ENCODE measurements at regions not wholly inside any gene's neighbourhood (a gene's known extent, or its start where the extent isn't known, plus 50 kb on each side); places are given as distances from the start of the nearest gene placed in this dataset.

DNA sequence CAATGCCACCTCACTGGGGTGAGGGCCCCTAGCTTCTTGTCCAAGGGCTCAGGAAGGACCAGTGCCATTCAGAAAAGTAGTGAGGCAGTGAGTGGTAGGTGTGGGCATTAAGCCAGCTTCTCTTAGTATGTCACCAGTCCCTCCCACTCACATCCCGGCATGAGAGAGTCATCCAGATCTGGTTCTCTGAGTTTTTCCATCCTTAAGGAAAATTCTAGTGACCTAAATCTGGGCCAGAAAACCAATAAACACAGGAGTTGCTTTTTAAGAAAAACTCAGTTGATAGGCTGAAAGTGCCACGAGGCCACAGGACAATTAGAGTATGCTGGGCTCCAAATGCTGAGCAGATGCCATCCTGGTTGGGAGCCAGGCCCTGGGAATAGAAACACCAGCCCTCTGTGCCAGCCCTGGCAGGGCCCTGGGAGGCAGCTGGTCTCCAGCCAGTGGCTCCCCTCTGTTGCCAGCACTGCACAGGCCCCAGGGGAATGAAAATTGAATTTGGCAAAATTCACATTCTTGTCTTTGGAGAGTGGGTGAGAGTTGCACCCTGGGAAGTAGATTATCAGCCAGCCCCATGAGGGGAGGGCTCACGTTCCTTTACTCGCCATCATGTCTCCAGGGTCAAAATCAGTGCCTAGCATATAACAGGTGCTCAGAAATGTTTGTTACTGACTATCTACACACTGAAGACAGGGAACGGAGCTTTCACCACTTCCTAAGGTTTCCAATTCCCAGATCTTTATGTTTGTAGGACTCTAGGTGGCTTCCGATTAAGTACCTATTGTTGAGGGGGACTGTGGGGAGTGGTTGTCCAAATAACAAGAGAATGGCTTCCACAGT is 52.8 kb downstream of the FAM43A start:
- CTCF ChIA-PET = no interaction called here
- Mint-ChIP-seq H3K36me3 (ENCODE audit: low read depth) (no peaks in the 10 kb centered on the region), H3K4me3 (no peak overlapping the region), H3K4me1 (ENCODE audit: low read depth) (no peaks in the 10 kb centered on the region), H3K27ac (no peak overlapping the region), H3K9me3 (peaks cover 6% of the 10 kb centered on the region), H3K27me3 (ENCODE audit: low read depth) (peaks cover 5% of the 10 kb centered on the region)
- DNase-seq = no peak
- intact Hi-C loops (cut with micrococcal nuclease) = no loop called here

- peaks cover 5% of the 10 kb centered on the region for H3K27me3 Mint-ChIP-seq (ENCODE audit: low read depth)
- no peaks in the 10 kb centered on the region for H3K36me3 Mint-ChIP-seq (ENCODE audit: low read depth)
- no peaks in the 10 kb centered on the region for H3K4me1 Mint-ChIP-seq (ENCODE audit: low read depth)
- H3K9me3 Mint-ChIP-seq = peaks cover 6% of the 10 kb centered on the region
- H3K4me3 Mint-ChIP-seq = no peak overlapping the region
- no peak overlapping the region for H3K27ac Mint-ChIP-seq
- CTCF ChIA-PET = no interaction called here
- DNase-seq = no peak
- intact Hi-C loops (cut with micrococcal nuclease) = no loop called here
Measured at GRCh38 chr3:194739498-194740284, 54.0 kb downstream of the FAM43A start.

GRCh38 chr3:194740859-194741491 is 55.3 kb downstream of the FAM43A start:
- intact Hi-C loops (cut with micrococcal nuclease) = no loop called here
- no peak overlapping the region for H3K27ac Mint-ChIP-seq
- H3K9me3 Mint-ChIP-seq = no peaks in the 10 kb centered on the region
- no peaks in the 10 kb centered on the region for H3K36me3 Mint-ChIP-seq (ENCODE audit: low read depth)
- DNase-seq = no peak
- H3K4me1 Mint-ChIP-seq (ENCODE audit: low read depth) = no peaks in the 10 kb centered on the region
- CTCF ChIA-PET = no interaction called here
- peaks cover 5% of the 10 kb centered on the region for H3K27me3 Mint-ChIP-seq (ENCODE audit: low read depth)
- no peak overlapping the region for H3K4me3 Mint-ChIP-seq

GRCh38 chr3:194741916-194742315 is 56.2 kb downstream of the FAM43A start:
- H3K4me1 Mint-ChIP-seq (ENCODE audit: low read depth) = no peaks in the 10 kb centered on the region
- intact Hi-C loops (cut with micrococcal nuclease) = no loop called here
- no peak overlapping the region for H3K4me3 Mint-ChIP-seq
- H3K27ac Mint-ChIP-seq = no peak overlapping the region
- peaks cover 5% of the 10 kb centered on the region for H3K27me3 Mint-ChIP-seq (ENCODE audit: low read depth)
- CTCF ChIA-PET = no interaction called here
- DNase-seq = no peak
- H3K9me3 Mint-ChIP-seq = no peaks in the 10 kb centered on the region
- H3K36me3 Mint-ChIP-seq (ENCODE audit: low read depth) = no peaks in the 10 kb centered on the region

GRCh38 chr3:194744826-194745225 is 59.1 kb downstream of the FAM43A start:
- Mint-ChIP-seq H3K4me1 (ENCODE audit: low read depth) (no peaks in the 10 kb centered on the region), H3K27me3 (ENCODE audit: low read depth) (peaks cover 5% of the 10 kb centered on the region), H3K27ac (no peak overlapping the region), H3K9me3 (no peaks in the 10 kb centered on the region), H3K4me3 (no peak overlapping the region), H3K36me3 (ENCODE audit: low read depth) (no peaks in the 10 kb centered on the region)
- CTCF ChIA-PET = no interaction called here
- no peak for DNase-seq
- intact Hi-C loops (cut with micrococcal nuclease) = no loop called here

- DNase-seq = no peak
- H3K36me3 Mint-ChIP-seq (ENCODE audit: low read depth) = no peaks in the 10 kb centered on the region
- peaks cover 5% of the 10 kb centered on the region for H3K27me3 Mint-ChIP-seq (ENCODE audit: low read depth)
- CTCF ChIA-PET = no interaction called here
- no peaks in the 10 kb centered on the region for H3K9me3 Mint-ChIP-seq
- H3K27ac Mint-ChIP-seq = no peak overlapping the region
- H3K4me3 Mint-ChIP-seq = no peak overlapping the region
- intact Hi-C loops (cut with micrococcal nuclease) = no loop called here
- no peaks in the 10 kb centered on the region for H3K4me1 Mint-ChIP-seq (ENCODE audit: low read depth)
Measured at GRCh38 chr3:194745422-194746184, 59.9 kb downstream of the FAM43A start.

- CTCF ChIA-PET = interaction anchor here (1.1 kb wide), 1 partner anchor 23 kb away, joined by 3 read pairs; no protein-coding TSS in a partner anchor
- no peaks in the 10 kb centered on the region for H3K4me1 Mint-ChIP-seq (ENCODE audit: low read depth)
- DNase-seq = no peak
- no peaks in the 10 kb centered on the region for H3K36me3 Mint-ChIP-seq (ENCODE audit: low read depth)
- H3K27ac Mint-ChIP-seq = no peak overlapping the region
- H3K4me3 Mint-ChIP-seq = no peak overlapping the region
- intact Hi-C loops (cut with micrococcal nuclease) = no loop called here
- H3K27me3 Mint-ChIP-seq (ENCODE audit: low read depth) = no peaks in the 10 kb centered on the region
- H3K9me3 Mint-ChIP-seq = no peaks in the 10 kb centered on the region
Measured at GRCh38 chr3:194748225-194748624, 62.5 kb downstream of the FAM43A start.

DNA sequence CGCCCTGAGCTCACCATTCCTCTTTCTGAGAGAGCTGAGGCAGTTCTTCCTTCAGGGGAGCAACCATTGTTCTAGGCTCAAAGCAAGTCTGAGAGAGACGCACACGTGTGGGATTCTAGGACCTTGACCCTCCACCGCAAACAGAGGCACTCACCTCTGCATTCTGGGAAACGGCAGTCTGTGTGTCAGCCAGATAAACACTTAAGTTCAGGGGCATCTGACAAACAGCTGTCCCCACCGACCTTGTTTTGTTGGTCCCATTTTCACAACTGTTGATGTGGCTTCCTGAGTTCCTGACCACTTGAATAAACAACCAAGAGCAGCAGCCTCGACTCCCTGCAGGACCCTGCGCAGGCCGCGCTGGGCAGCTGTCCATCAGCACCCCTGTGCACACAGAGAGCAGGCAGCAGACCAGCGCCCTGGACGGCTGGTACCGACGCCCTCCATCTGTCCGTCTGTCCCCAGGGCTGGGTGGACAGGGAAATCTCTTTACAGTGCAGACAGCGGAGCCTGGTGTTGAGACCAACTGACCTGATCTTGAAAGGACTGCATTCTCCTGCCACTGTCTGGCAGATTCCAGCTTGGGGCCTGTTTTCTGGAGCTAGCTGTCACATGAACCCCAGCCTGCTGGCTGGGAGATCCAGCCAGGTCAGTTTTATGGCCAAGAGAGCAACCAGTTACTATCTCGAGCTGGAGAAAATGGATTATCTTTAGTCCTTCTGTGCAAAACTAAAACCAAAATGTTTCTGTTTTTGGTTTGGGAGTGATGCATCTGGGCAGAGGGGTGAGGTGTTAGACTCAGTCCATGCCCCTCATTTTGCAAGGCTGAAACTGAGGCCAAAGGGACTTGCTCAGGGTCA is 64.2 kb downstream of the FAM43A start:
- Mint-ChIP-seq H3K4me1 (ENCODE audit: low read depth) (no peaks in the 10 kb centered on the region), H3K27ac (no peak overlapping the region), H3K4me3 (no peak overlapping the region), H3K36me3 (ENCODE audit: low read depth) (no peaks in the 10 kb centered on the region), H3K9me3 (no peaks in the 10 kb centered on the region), H3K27me3 (ENCODE audit: low read depth) (no peaks in the 10 kb centered on the region)
- DNase-seq = no peak
- intact Hi-C loops (cut with micrococcal nuclease) = no loop called here
- CTCF ChIA-PET = no interaction called here

- no peak for DNase-seq
- CTCF ChIA-PET = no interaction called here
- Mint-ChIP-seq H3K27ac (no peak overlapping the region), H3K36me3 (ENCODE audit: low read depth) (no peaks in the 10 kb centered on the region), H3K4me3 (no peak overlapping the region), H3K4me1 (ENCODE audit: low read depth) (no peaks in the 10 kb centered on the region), H3K27me3 (ENCODE audit: low read depth) (no peaks in the 10 kb centered on the region), H3K9me3 (no peaks in the 10 kb centered on the region)
- intact Hi-C loops (cut with micrococcal nuclease) = no loop called here
Measured at GRCh38 chr3:194750491-194750828, 64.8 kb downstream of the FAM43A start.

DNA sequence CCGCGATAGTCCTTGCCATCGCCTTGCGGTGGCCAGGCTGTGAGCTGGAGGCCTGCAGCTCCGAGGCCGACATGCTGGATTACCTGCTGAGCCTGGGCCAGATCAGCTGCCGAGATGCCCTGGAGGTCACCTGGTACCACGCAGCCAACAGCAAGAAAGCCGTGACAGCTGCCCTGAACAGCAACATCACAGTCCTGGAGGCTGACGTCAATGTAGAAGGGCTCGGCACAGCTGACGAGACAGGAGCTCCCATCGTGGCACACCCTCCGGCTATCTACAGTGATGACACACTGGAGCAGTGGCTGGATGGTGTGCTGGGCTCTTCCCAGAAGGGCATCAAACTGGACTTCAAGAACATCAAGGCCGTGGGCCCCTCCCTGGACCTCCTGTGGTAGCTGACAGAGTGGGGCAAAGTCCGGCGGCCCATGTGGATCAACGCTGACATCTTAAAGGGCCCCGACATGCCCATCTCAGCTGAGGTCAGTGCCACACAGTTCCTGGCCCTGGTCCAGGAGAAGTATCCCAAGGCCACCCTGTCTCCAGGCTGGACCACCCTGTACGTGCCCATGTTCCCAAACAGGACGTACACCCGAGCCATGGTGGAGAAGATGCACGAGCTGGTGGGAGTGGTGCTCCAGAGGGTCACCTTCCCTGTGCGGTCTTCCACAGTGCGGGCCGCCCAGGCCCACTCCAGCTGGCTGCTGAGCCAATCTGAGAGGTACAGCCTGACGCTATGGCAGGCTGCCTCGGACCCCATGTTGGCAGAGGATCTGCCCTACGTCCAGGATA is 70.2 kb downstream of the FAM43A start:
- H3K4me3 Mint-ChIP-seq = no peak overlapping the region
- no peaks in the 10 kb centered on the region for H3K9me3 Mint-ChIP-seq
- H3K27ac Mint-ChIP-seq = no peak overlapping the region
- intact Hi-C loops (cut with micrococcal nuclease) = no loop called here
- H3K27me3 Mint-ChIP-seq (ENCODE audit: low read depth) = no peaks in the 10 kb centered on the region
- H3K36me3 Mint-ChIP-seq (ENCODE audit: low read depth) = no peaks in the 10 kb centered on the region
- no peak for DNase-seq
- H3K4me1 Mint-ChIP-seq (ENCODE audit: low read depth) = no peaks in the 10 kb centered on the region
- CTCF ChIA-PET = interaction anchor here (1.8 kb wide), 1 partner anchor 73 kb away, joined by 5 read pairs; no protein-coding TSS in a partner anchor

- CTCF ChIA-PET = no interaction called here
- H3K27ac Mint-ChIP-seq = no peak overlapping the region
- no peak for DNase-seq
Measured at GRCh38 chr3:194756460-194756779, 70.7 kb downstream of the FAM43A start.

More at GRCh38 chr3:194756460-194756779, 70.7 kb downstream of the FAM43A start:
- intact Hi-C loops (cut with micrococcal nuclease) = no loop called here
- Mint-ChIP-seq H3K4me1 (ENCODE audit: low read depth) (no peaks in the 10 kb centered on the region), H3K27me3 (ENCODE audit: low read depth) (no peaks in the 10 kb centered on the region), H3K9me3 (no peaks in the 10 kb centered on the region), H3K4me3 (no peak overlapping the region), H3K36me3 (ENCODE audit: low read depth) (no peaks in the 10 kb centered on the region)
